Endothelial cell of umbilical vein (primary cell): ENCODE measurements at regions not wholly inside any gene's neighbourhood (a gene's known extent, or its start where the extent isn't known, plus 50 kb on each side); places are given as distances from the start of the nearest gene placed in this dataset.

ENCODE experiments used
- BruUV-seq: library from RNA; stranded (reverse); fragments of 400-500 nt; replicated peaks from 2 replicates; lab custom pipeline; 2021; lab: Mats Ljungman, UMichigan
- CTCF ChIA-PET: fragments of 300-600, 350-600 bp; sonication (Branson Sonifier 250); formaldehyde crosslinking; loops from one replicate; lab custom pipeline; 2021; ENCODE audit warnings: antibody characterized with exemption, inconsistent platforms; lab: Charles Lee
- POLR2A ChIA-PET: fragments of 300-600, 350-600 bp; sonication (Branson Sonifier 250); formaldehyde crosslinking; loops from one replicate; lab custom pipeline; 2021; ENCODE audit warnings: antibody characterized with exemption, inconsistent platforms; lab: Charles Lee
- DNase-seq: peaks from one replicate; pipeline ENCODE4 v3.0.0-alpha.2; 2011; ENCODE audit warnings: low read depth, low spot score
- FAIRE-seq: peaks from 2 replicates; lab custom pipeline; 2011; peaks lifted over from hg19 to GRCh38; lab: Jason Lieb, UNC
- H2AFZ ChIP-seq: 2 replicates; pipeline ENCODE4 v1.6.0; 2012; ENCODE audit warnings: low read depth, low read length, control low read depth, inconsistent platforms
- H3K27ac ChIP-seq: 2 replicates; pipeline ENCODE4 v1.5.1; 2011; ENCODE audit warnings: low read depth, mild to moderate bottlenecking, control low read depth, low read length, moderate library complexity; ENCODE audit not compliant: insufficient read depth
- H3K27me3 ChIP-seq, 2 experiments: 2 replicates each; pipeline versions ENCODE4 v1.6.0 to v1.6.1; 2011; ENCODE audit warnings: low read length in 2 of 2, mixed read lengths in 1 of 2; ENCODE audit not compliant: control insufficient read depth in 2 of 2, insufficient read depth in 2 of 2
- H3K36me3 ChIP-seq, 2 experiments: 2 replicates in 1 of 2; 3 replicates in 1 of 2; pipeline ENCODE4 v1.5.1; 2011; ENCODE audit warnings: low read length in 2 of 2, mild to moderate bottlenecking in 1 of 2, moderate library complexity in 1 of 2; ENCODE audit not compliant: control insufficient read depth in 2 of 2, insufficient read depth in 2 of 2; ENCODE audit errors: extremely low read depth in 1 of 2
- H3K4me1 ChIP-seq: 3 replicates; pipeline ENCODE4 v1.5.1; 2011; ENCODE audit warnings: mild to moderate bottlenecking, low read length; ENCODE audit not compliant: control insufficient read depth, insufficient read depth; ENCODE audit errors: extremely low read depth
- H3K4me2 ChIP-seq: 2 replicates; pipeline ENCODE4 v1.6.1; 2011; ENCODE audit warnings: low read length, control low read depth, mixed read lengths; ENCODE audit not compliant: insufficient read depth
- H3K4me3 ChIP-seq, 3 experiments: fragments of 200-600 bp in 1 of 3; sonication (generic), shearing (Covaris generic) in 1 of 3; replicated peaks in 1 of 3; 2 replicates each; pipeline ENCODE4 v1.5.1; 2011 to 2016; ENCODE audit warnings: control low read depth in 3 of 3, low read length in 3 of 3, mild to moderate bottlenecking in 2 of 3, inconsistent platforms in 1 of 3, low read depth in 1 of 3, moderate library complexity in 1 of 3; ENCODE audit not compliant: insufficient read depth in 1 of 3
- H3K79me2 ChIP-seq: 2 replicates; pipeline ENCODE4 v1.6.0; 2012; ENCODE audit warnings: low read length, inconsistent platforms; ENCODE audit not compliant: control insufficient read depth, insufficient read depth
- H3K9ac ChIP-seq: replicated peaks from 2 replicates; pipeline ENCODE3; 2011; ENCODE audit warnings: low read length, control low read depth; ENCODE audit not compliant: insufficient read depth; ENCODE audit errors: extremely low read depth
- H3K9me1 ChIP-seq: replicated peaks from 3 replicates; pipeline ENCODE4 v1.6.0; 2011; ENCODE audit warnings: mild to moderate bottlenecking, low read length; ENCODE audit not compliant: control insufficient read depth, insufficient read depth; ENCODE audit errors: extremely low read depth
- H3K9me3 ChIP-seq: replicated peaks from 2 replicates; pipeline ENCODE4 v1.5.1; 2012; ENCODE audit warnings: low read length, inconsistent platforms; ENCODE audit not compliant: control insufficient read depth, insufficient read depth
- H4K20me1 ChIP-seq: replicated peaks from 2 replicates; pipeline ENCODE3; 2011; ENCODE audit warnings: mild to moderate bottlenecking, low read length; ENCODE audit not compliant: control insufficient read depth, insufficient read depth; ENCODE audit errors: extremely low read depth
- CTCF ChIP-seq, 2 donors: IDR thresholded peaks; 1 replicate in 1 of 2; 2 replicates in 1 of 2; pipeline ENCODE4 v1.5.1; 2011; ENCODE audit warnings: low read length in 2 of 2, mild to moderate bottlenecking in 2 of 2, moderate library complexity in 2 of 2, control low read depth in 1 of 2, inconsistent platforms in 1 of 2, low read depth in 1 of 2; ENCODE audit not compliant: insufficient read depth in 1 of 2; ENCODE audit errors: extremely low read depth in 1 of 2
- EZH2 ChIP-seq: IDR thresholded peaks from 2 replicates; pipeline ENCODE4 v1.6.1; 2012; ENCODE audit warnings: borderline replicate concordance, low read depth, mild to moderate bottlenecking, moderate library complexity, low read length, inconsistent platforms; ENCODE audit not compliant: severe bottlenecking
- FOS ChIP-seq: IDR thresholded peaks from 2 replicates; pipeline ENCODE4 v1.6.1; 2011; ENCODE audit warnings: mild to moderate bottlenecking, low read length, moderate library complexity, borderline replicate concordance; ENCODE audit not compliant: insufficient read depth
- GATA2 ChIP-seq: IDR thresholded peaks from 2 replicates; pipeline ENCODE4 v1.7.0; 2011; ENCODE audit warnings: low read depth, mild to moderate bottlenecking, moderate library complexity, mixed read lengths, low read length; ENCODE audit not compliant: insufficient read length, insufficient read depth
- MAX ChIP-seq: IDR thresholded peaks from 2 replicates; pipeline ENCODE4 v1.6.1; 2011; ENCODE audit not compliant: insufficient read depth, insufficient read length
- MYC ChIP-seq: IDR thresholded peaks from one replicate; pipeline ENCODE4 v1.6.1; 2011; ENCODE audit warnings: mild to moderate bottlenecking, low read depth, low read length
- POLR2A ChIP-seq: IDR thresholded peaks from 2 replicates; pipeline ENCODE4 v1.6.1; 2012; ENCODE audit warnings: low read depth, mild to moderate bottlenecking, control low read depth, low read length
- POLR2AphosphoS5 ChIP-seq: IDR thresholded peaks from 2 replicates; pipeline ENCODE4 v1.6.1; 2012; ENCODE audit warnings: low read depth, mild to moderate bottlenecking, control low read depth, low read length, moderate library complexity; ENCODE audit not compliant: insufficient read depth
- dilution Hi-C: fragments of 300-500 bp; cut with MboI; formaldehyde crosslinking; loops from one replicate; pipeline ENCODE4 v1.15.0; 2019; ENCODE audit warnings: low sequenced_read_pairs; ENCODE audit not compliant: extremely low pct_ligation_motif_present
- intact Hi-C: fragments of 100-400 bp; cut with micrococcal nuclease; formaldehyde crosslinking; loops from one replicate; pipeline ENCODE4 v1.10.0; 2022

- ChIA-PET CTCF (interaction anchor here (1.6 kb wide), 1 partner anchor 14 kb away, joined by 3 read pairs; no protein-coding TSS in a partner anchor), POLR2A (no interaction called here)
- Histone ChIP-seq H3K9me1 (no peaks in the 10 kb centered on the region), H2AFZ (no peak overlapping the region), H3K9ac (no peak overlapping the region), H3K36me3 (no peaks in the 10 kb centered on the region), H3K4me3 (no peak overlapping the region), H4K20me1 (no peaks in the 10 kb centered on the region), H3K9me3 (no peaks in the 10 kb centered on the region), H3K4me2 (no peak overlapping the region), H3K27me3 (no peaks in the 10 kb centered on the region), H3K4me1 (peaks cover 15% of the 10 kb centered on the region), H3K27ac (no peak overlapping the region), H3K79me2 (no peaks in the 10 kb centered on the region)
- no peak for FAIRE-seq
- intact Hi-C loops (no loop called here), dilution Hi-C loops (no loop called here)
- no peak for TF ChIP-seq MYC
- DNase-seq = no peak
- BruUV-seq = no TSS peak
These were observed 274.3 kb downstream of the ISL1 start for GRCh38 chr5:51657340-51658240.

GRCh38 chr5:51661646-51662265 lies 278.5 kb downstream of the ISL1 start:
- H3K27ac ChIP-seq = no peak overlapping the region
- no peaks in the 10 kb centered on the region for H3K27me3 ChIP-seq
- no peaks in the 10 kb centered on the region for H3K4me1 ChIP-seq
- dilution Hi-C loops = no loop called here
- H3K9me1 ChIP-seq = no peaks in the 10 kb centered on the region
- no peak overlapping the region for H3K4me3 ChIP-seq
- H3K4me2 ChIP-seq = no peak overlapping the region
- no peaks in the 10 kb centered on the region for H3K36me3 ChIP-seq
- no peak for DNase-seq
- FAIRE-seq = no peak
- no peaks in the 10 kb centered on the region for H3K79me2 ChIP-seq
- ChIA-PET CTCF (no interaction called here), POLR2A (no interaction called here)
- H2AFZ ChIP-seq = no peak overlapping the region
- H3K9ac ChIP-seq = no peak overlapping the region
- TF ChIP-seq POLR2AphosphoS5 (no peak), POLR2A (no peak), MAX (no peak), CTCF (IDR thresholded peaks at IDR 0.05; ENCODE audit: extremely low read depth in 1 of 2, insufficient read depth in 1 of 2, low read depth in 1 of 2, low read length in 2 of 2) (no peak), EZH2 (no peak), GATA2 (no peak), FOS (no peak), MYC (no peak)
- no TSS peak for BruUV-seq
- no peaks in the 10 kb centered on the region for H3K9me3 ChIP-seq
- intact Hi-C loops = no loop called here
- H4K20me1 ChIP-seq = no peaks in the 10 kb centered on the region
